ENCODE measurements at regions not wholly inside any gene's neighbourhood (a gene's known extent, or its start where the extent isn't known, plus 50 kb on each side); places are given as distances from the start of the nearest gene placed in this dataset.
"Not testable (repeated sequence)": the region's sequence is repeated elsewhere in the genome, so short reads cannot be mapped to it uniquely, and the experiment has no call there.

DNA sequence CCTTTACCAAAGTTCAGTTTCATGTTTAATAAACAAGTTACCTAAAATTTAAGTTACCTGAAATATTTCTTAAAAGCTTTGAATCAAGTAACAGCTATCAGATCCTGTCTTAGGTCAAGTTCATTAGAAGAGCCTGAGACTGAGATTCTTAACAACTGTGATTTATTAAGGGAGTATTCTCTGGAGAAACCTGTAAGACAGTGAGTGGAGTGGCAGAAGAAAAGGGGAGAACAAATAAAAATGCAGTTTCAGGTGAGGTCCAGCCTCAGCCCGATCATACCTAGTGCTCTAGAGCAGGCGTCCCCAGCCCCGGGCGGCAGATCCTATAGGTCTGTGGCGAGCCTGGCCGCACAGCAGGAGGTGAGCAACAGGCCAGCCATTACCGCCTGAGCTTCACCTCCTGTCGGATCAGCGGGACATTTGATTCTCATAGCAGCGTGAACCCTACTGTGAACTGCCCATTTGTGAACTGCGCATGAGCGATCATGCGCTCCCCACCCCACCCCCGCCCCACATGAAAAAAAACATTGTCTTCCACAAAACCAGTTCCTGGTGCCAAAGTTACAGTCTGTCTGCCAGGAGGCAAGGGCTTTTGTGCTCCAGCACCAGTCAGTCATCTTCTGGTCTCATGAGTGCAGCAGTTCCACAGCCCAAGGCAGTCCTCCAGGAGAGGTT lies 59.2 kb upstream of the ADGRB3 start:
- no peak for ATAC-seq

DNA sequence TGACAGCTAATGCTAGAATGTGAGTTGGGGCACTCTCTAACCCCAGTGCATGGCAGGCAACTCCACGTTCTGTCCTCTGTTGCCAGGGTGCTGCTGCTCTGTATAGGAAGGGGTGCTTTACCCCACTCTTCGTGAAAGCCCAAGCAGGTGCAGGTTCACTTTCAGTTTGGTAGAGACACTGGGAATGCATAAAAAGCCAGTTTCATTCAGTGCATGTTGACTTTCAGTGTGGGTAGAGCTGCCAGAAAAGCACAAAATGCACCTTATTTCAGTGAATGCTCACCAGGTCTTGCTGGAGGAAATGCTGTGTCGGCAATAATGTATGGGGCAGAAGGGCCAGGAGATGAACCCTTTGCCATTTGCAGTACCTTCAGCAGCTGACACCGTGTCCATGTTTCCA lies 62.1 kb upstream of the ADGRB3 start:
- ATAC-seq, result no peak

DNA sequence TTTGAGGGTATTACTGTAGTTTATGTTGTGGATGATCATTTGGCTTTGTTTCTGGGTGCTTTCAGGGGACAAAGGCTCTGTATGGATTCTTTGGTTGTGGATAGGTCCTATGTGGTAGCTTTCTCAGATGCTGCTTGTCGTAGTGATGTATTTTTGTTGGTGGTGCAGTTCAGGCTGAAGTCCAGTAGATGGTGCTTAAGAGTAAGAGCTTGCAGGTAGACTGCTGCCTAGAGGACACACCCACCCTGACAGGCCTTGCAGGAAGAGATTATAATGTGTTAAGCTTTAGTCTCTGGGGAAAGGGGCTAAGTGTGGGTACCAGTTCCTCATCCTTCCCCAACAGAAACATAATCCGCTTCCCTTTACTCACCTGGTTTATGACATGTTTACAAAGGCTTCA lies 62.6 kb upstream of the ADGRB3 start:
- no peak for ATAC-seq

DNA sequence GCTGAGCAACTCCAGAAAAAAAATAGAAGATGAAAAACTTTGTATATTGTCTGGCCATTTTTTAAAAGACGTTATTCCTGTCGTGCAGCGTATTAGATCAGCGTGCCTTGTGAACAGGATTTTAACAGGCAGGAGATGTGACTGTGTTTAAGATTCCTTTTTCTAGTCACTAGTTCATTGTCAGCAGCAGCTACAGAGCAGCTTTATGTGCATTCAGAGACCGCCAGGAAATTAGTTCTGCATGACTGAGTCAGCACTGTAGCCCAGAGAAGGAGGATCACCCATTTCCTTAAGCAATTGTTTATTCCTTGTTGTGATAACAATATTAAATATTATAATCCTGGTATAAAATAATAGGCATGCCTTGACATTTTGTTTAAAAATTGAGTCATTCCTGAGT lies 75.4 kb upstream of the ADGRB3 start:
- no peak for ATAC-seq

DNA sequence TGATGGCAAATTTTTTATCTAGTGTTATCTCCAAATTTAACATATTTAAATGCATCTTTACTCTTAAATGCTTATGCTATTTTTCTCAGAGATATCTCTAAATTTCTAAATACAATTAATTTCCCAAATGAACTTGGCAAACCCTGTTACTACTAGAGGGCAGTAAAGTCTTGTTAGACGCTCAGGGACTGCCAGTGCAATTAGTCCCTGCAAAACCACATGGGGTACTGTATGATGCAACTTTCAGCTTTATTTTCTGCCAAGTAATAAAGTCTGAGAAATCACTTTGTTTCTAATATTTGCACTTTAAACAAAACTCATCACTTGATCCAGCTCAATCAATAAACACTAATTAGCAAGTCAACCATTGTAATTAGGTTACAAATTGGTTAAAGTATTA lies 76.0 kb upstream of the ADGRB3 start:
- no peak for ATAC-seq

DNA sequence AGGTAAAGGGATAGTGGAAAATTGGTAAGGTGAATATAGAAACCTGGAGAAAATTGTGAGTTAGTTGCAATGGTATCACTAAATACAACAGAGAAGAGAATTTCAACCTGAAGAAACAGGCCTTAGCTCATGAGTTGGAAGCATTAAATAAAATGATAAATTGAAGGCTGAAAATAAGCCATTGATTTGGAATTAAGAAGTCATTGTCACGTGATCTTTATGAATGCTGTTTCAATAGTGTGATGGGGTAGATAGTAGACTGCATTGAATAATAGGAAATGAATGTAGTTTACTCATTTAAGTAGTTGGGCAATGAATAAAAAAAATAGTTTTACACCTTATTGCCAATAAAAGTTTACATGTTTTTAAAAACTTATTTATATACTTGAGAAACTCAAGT lies 88.5 kb upstream of the ADGRB3 start:
- ATAC-seq, result no peak

DNA sequence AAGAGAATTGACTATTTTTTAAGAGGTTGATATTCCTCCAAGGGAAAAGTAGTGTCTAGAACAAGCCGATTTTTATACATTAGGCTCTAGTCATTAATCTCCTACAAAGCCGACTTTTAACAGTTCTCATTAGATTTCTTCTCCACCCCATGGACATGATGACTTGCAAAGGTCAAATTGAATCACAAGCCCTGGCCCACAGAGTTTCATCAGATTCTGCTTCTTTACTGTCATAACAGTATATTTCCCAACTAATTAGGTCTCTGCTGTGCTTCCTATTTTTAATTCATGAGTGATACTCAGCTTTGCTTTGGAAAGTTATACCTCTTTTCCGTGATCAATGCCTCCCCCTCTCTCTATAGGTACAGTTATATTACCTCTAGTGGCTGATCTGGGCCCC lies 90.6 kb upstream of the ADGRB3 start:
- ATAC-seq, result no peak

DNA sequence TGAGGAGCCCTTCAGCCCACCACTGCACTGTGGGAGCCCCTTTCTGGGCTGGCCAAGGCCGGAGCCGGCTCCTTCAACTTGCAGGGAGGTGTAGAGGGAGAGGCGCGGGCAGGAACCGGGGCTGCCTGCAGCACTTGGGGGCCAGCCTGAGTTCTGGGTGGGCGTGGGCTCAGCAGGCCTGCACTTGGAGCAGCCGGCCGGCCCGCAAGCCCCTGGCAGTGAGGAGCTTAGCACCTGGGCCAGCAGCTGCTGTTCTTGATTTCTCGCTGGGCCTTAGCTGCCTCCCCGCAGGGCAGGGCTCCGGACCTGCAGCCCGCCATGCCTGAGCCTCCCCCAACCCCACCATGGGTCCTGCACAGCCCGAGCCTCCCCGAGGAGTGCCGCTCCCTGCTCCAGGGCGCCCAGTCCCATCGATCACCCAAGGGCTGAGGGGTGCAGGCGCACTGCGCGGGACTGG lies 101.7 kb upstream of the ADGRB3 start:
- no peak for ATAC-seq

DNA sequence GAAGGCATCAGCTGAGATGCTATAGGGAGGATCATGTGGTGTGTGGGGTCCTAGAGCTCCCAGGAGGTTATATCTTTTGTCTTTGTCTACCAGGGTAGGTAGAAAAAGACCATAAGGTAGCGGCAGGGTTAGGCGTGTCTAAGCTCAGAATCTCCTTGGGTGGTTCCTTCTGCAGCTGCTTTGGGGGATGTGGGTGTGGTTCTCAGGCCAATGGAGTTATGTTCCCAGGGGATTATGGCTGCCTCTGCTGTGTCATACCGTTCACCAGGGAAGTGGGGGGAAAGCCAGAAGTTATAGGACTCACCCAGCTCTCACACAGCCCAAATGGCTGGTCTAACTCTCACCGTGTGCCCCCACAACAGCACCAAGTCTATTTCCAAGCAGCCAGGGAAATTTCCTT lies 107.4 kb upstream of the ADGRB3 start:
- no peak for ATAC-seq

DNA sequence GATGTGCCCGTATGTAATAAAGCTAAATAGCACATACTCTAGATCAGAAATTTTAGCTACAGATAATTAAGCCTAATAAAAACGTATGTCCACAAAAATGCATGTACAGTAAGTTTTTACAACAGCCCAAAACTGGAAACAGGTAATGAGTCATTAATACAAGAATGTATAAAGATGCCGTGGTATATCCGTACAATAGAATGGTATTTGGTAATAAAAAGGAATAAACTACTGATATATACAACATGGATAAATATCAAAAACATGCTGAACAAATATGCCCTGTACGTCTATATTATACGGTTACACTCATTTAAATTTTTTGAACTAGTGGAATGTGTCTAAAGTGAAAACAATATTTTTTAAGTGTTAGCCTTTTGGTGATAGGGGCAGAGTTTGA lies 128.2 kb upstream of the ADGRB3 start:
- ATAC-seq, result no peak

DNA sequence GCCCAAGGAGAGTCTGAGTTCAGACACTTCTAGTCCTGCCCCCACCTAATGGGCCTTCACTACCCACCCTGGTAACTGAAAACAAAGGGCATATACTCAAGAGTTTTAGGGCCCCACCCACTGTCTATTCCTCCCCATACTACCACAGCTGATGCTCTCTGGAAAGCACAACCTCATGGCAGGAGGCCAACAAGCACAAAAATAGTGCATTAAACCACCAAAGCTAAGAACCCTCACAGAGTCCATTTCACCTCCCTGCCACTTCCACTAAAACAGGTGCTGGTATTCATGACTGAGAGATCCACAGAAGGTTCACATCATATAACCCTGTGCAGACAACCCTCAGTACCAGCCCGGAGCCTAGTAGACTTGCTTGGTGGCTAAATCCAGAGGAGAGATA lies 132.1 kb upstream of the ADGRB3 start:
- no peak for ATAC-seq

DNA sequence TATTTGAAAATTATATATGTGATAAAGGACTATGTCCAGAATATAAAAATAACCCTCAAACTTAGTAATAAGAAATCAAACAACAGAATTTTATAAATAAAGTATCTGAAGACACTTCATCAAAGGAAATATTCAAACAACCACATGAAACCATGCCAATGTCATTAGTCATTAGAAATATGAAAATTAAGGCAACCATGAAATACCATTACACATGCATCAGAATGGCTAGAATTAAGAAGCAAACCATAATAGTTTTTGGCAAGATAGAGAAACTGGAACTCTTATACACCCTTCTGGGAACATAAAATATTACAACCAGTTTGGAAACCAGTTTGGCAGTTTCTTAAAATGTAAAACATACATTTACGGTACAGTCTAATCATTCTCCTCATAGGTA lies 137.2 kb upstream of the ADGRB3 start:
- no peak for ATAC-seq

DNA sequence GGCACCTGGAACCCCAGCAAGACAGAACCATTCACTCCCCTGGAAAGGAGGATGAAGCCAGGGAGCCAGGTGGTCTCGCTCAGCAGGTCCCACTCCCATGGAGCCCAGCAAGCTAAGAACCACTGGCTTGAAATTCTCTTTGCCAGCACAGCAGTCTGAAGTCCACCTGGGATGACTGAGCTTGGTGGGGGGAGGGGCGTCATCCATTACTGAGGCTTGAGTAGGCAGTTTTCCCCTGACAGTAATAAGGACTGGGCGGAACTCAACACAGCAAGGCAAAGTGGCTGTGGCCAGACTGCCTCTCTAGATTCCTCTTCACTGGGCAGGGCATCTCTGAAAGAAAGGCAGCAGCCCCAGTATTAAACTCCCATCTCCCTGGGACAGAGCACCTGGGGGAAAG lies 140.2 kb upstream of the ADGRB3 start:
- not testable (repeated sequence) for ATAC-seq

DNA sequence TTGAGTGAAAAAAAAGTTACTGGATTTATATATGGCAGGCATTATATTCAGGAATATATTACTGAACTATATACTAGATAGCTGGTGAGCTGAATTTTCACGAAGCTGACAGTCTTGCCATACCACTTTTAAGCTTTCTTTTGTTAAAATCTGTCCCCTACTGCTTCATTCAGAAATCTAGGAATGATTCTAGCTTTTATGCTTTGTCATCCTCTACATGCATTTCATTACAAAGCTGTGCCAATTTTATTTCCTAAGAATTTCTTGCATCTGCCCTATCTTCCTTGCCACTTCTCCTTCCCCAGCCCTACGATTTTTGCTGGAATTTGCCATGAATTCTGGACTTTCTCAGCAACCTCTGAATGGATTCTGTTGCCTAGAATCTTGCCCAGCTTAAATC lies 158.5 kb upstream of the ADGRB3 start:
- ATAC-seq, result no peak

DNA sequence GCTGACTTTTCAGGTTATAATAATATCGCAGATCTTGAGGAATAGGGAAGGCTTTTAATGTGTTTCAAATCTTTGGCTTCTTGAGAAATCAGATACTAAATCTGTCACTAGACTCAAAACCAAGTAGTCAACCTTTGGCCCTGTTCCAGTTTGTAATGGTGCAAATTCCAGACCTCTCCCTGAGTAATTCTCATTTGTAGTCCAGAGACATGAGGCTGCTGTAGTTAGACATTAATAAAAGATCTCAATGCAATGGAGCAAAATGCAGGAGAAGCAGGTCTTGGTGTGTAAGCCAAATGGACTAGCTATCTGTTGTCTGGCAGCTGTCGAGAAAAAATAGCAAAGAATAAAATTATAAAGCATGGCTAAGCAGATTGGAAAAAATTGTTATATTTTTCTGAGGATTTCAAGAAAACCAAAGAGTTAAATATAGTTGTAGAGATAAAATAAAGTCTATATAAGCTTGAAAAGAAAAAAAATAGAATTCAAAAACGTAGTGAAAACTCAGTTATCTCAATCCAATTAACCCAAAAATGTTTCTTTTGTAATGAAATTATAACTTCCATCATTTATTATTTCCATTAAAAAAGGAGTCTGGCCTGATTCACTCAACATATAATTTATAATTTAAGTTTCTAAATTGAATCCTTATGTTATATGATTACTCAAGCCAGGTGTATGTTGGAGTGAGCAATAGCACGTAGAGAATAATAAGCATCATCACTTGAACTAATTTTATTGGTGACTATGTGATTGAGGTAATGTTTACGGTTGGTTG lies 161.5 kb upstream of the ADGRB3 start:
- no peak for ATAC-seq

DNA sequence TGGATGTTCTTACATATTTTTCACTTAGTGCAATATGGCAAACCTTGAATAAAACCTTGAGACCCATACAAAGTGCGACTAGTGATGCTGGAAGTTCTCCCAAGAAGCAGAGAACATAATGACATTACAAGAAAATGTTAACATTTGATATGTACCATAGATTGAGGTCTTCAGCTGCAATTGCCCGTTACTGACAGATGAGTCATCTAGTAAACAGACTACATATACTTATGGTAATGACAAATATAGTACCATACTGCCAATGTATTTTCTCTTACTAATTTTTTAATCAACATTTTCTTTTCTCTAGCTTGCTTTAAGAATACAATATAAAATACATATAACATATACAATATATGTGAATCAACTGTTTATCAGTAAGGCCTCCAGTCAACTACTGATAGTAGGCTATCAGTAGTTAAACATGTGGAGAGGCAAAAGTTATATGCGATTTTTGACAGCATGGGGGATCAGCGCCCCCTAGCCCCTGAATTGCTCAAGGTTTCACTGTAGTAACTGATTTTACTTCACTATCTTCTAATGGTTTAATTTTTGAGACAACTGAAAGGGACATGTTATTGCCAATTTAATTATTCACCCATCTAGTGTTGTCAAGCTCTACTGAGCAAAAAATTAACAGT lies 166.7 kb upstream of the ADGRB3 start:
- ATAC-seq, result no peak

DNA sequence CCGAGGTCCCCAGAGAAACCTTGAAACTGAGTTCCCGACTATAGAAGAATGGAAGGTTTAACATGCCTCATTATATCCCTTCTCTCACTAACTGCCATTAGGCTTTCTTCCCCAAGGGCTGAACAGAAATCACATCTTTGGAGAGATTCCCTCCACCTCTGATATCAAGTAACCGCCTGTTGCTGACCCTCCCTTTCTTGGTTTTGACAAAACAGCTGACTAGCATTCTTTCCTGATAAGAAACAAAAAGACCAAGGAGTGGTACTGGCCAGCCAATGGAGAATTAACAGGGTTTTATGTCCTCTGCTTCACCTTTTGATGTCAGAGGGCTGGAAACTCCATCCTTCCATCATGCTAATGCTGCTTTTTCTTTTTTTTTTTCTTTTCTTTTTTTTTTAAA lies 176.6 kb upstream of the ADGRB3 start:
- no peak for ATAC-seq

DNA sequence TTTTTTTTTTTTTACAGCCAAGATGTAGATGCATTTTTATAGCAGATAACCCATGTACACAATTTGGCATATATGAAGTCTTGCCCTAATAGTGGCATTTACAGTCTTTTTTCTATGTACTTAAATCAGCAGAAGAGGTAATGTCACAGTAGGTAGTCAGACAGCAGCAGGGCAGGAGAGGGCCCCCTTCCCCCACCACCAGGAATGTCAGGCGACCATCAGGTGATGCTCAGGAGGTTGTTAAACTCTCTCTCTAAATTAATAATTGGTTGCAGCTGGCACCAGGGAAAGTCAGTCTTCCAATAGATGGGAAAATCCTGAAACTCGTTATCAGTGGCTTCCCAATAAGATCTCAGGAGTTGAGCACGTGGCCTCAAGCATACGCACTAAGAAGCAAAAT lies 188.0 kb upstream of the ADGRB3 start:
- ATAC-seq, result no peak

DNA sequence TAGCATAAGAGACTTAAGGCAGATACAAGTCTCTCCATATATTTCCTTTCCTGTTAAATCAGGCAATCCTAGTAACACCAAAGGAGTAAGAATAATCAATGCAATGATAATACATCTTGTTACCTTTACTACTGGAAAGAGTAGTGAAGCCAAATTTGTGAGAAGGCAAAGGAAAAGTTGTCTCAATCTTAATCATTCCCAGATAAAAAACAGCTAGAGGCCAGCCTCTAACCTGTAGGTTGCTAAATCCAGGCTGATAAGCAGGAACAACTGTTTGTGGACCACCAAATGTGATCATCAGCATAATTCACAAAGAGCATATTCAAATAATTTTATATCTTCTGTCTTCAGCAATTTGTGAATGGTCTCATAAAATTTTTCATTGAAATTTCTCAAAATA lies 189.2 kb upstream of the ADGRB3 start:
- no peak for ATAC-seq

DNA sequence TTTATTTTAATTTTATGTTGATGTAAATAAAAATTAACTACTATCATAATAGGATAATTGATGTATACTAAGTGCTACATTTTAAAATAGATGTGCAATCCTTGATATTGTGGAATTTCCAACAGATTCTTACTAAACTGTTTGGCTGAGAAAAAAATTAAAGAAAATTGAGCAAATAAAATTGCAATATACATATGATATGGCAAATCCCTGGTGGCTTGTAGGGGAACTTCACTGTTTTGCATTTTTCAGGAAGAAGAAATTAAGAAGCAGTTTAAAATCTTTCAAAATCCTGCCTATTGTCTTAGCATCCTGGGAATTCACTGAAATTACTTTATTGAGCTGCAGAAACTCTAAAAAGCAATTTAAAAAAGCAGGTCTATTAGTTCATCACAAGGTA lies 191.4 kb upstream of the ADGRB3 start:
- ATAC-seq, result no peak

DNA sequence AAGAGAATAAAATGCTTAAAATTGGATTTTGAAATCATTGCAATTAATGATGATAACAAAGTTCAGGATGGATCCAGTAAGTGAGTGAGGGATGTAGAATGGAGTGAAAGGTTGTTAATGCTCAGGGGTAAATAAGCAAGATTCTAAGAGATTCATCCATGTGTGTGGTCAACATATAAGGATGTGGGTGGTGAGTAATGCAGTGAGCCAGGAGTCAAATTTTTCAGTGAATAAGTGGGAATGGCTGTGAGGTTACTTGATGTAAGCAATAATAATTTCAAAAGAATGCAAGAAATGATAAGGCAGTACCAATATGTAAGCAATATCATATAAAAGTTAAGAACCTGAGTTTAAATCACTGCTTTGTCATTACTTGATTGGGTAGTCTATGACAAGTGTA lies 207.5 kb upstream of the ADGRB3 start:
- no peak for ATAC-seq

DNA sequence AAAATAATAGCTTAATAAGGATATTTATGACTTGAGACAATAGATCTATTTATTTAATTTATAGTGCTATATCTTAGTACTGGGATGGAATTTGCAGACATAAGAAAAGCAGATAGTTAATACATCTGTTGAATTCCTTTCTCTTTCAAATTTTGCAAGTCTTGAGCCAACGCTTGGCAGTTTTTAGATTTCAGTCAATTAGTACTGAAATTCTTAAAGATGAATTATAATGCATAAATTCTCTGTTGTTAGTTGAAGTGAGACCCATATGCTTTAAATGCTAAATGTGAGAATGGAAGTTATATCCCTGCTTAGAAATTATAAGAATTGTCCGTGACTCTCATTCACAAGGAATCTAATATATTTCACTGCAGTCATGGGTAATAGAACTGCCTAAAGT lies 225.1 kb upstream of the ADGRB3 start:
- ATAC-seq, result no peak

DNA sequence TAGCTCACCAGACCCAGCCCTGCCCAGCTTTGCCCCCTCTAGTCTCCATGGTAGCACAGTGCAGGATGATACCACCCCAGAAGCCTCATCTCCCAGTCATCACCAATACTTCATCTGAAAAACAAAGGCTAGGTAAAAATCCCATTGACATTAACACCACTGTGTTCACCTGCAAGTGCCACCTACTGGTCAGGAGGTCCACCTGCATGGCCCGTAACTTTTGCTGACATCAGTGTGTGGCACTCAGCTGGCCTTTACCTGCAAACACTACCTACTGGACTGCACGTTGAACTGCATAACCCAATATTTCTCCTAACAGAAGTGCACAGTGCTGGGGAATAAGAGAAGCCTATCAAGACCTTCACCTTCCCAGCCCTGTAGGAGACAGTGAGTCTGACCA lies 234.7 kb upstream of the ADGRB3 start:
- ATAC-seq, result no peak

DNA sequence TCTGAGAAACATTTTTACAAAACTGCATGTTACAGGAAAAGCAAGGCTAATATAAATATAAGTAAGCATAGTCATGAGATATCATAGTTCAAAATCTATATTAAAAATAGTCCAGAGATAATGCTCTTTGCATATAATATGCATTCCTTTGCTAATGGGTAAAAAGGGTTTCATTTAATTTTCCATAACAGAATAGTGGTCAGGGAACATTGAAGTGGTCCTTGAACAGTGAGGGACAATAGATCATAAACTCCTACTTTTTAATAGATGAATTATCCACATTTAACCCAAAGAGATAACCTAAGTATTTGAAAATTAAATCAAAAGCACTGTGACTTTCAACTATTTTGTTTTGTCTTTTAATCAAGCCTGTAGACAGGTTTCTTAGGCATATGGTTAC lies 243.1 kb upstream of the ADGRB3 start:
- ATAC-seq, result no peak

Data from activated CD4-positive, CD25-positive, alpha-beta regulatory T cell treated with anti-CD3 and anti-CD28 coated beads, Interleukin-2, amount 50 U/mL, for 24 hours (primary cell).